ENCODE measurements at regions not wholly inside any gene's neighbourhood (a gene's known extent, or its start where the extent isn't known, plus 50 kb on each side); places are given as distances from the start of the nearest gene placed in this dataset.

DNA sequence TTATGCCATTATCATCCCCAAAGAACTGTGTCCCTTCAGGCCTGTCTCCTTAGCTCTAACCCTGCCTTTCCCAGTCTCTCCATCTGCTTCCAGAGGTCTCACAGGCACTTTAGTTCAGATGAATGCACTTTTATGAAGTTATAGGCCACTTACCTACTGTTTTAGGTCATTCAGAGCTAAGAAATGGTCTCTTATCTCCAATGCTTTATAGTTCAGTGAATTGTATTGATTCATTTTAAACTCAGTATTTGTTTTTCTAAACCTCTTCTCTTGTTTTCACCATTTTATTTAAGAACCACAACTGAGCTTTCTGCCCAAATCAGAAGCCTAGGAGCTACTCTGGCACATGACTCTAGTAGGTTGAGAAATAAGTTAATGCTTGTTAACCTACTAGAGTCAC lies 197.5 kb upstream of the ATP2B1 start:
- H3K4me1 Mint-ChIP-seq: peaks cover 12% of the 10 kb centered on the region
- DNase-seq (ENCODE audit: low spot score in 2 of 2, unreplicated experiment in 2 of 2): no peak
- no peaks in the 10 kb centered on the region for H3K27me3 Mint-ChIP-seq (ENCODE audit: low read depth)
- TF ChIP-seq, protein P1, sequence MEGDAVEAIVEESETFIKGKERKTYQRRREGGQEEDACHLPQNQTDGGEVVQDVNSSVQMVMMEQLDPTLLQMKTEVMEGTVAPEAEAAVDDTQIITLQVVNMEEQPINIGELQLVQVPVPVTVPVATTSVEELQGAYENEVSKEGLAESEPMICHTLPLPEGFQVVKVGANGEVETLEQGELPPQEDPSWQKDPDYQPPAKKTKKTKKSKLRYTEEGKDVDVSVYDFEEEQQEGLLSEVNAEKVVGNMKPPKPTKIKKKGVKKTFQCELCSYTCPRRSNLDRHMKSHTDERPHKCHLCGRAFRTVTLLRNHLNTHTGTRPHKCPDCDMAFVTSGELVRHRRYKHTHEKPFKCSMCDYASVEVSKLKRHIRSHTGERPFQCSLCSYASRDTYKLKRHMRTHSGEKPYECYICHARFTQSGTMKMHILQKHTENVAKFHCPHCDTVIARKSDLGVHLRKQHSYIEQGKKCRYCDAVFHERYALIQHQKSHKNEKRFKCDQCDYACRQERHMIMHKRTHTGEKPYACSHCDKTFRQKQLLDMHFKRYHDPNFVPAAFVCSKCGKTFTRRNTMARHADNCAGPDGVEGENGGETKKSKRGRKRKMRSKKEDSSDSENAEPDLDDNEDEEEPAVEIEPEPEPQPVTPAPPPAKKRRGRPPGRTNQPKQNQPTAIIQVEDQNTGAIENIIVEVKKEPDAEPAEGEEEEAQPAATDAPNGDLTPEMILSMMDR (IDR thresholded peaks at IDR 0.05; ENCODE audit: unreplicated experiment): no peak
- H3K9me3 Mint-ChIP-seq: peaks cover 16% of the 10 kb centered on the region
- H3K4me3 Mint-ChIP-seq: no peak overlapping the region
- peaks cover 13% of the 10 kb centered on the region for H3K36me3 Mint-ChIP-seq
- no peak overlapping the region for H3K27ac Mint-ChIP-seq

DNA sequence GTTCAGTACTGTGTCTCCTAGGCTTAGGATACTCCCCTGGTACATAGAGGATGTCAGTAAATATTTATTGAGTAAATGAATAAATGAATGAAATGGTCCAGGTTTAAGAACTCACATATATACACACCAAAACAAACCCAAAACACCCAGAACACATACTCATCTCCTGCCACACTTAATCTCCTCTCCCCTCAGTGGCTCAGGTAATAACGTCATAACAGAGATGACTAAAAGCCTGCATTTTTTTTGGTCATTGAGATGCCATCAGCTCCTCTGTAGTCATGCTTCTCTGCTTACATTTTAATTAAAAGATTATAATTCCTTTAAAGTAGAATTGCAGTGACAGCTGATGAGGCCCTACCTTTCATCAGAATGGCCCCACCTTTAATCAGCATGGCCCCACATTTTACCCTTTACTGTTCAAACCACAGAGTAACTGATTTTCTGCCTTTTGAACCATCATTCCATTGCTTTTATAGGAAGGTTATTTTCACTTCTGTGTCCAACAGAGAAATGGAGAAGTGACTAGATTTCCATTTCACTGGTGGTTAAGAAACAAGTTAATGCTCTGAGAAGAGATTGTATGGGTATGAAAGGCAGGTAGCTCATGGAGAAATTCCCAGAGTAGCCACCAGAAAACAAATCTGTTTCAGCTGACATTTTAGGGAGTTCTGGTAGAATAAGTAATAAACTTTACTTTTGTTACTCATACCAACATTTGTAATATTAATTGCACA lies 193.4 kb upstream of the ATP2B1 start:
- Mint-ChIP-seq H3K27me3 (ENCODE audit: low read depth) (no peaks in the 10 kb centered on the region), H3K36me3 (no peaks in the 10 kb centered on the region), H3K27ac (peak overlapping the region; percentile 16), H3K4me3 (no peak overlapping the region), H3K9me3 (no peaks in the 10 kb centered on the region), H3K4me1 (peaks cover 25% of the 10 kb centered on the region)
- TF ChIP-seq, protein P1 (IDR thresholded peaks at IDR 0.05; ENCODE audit: unreplicated experiment): no peak
- no peak for DNase-seq (ENCODE audit: low spot score in 2 of 2, unreplicated experiment in 2 of 2)

DNA sequence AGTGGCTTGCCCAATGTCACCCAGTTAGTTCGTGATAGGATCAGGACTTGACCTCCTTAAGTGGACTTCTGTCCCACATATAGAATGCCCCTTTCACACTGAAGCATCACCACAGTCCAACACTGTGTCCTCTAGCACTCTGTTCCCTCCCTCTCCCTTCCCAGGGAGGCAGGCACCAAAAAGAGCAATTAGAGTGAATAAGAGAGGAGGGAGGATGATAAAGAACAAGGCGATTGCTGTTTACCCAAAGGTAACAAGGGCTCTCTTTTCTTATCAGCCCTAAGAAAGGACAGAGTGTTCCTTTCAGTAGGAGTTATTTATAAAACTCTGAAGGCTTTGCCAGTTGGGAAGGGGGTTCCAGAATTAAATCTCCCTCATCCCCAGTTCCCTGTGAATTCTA lies 192.7 kb upstream of the ATP2B1 start:
- DNase-seq (ENCODE audit: low spot score in 2 of 2, unreplicated experiment in 2 of 2): no peak
- H3K27me3 Mint-ChIP-seq (ENCODE audit: low read depth): no peaks in the 10 kb centered on the region
- H3K9me3 Mint-ChIP-seq: no peaks in the 10 kb centered on the region
- H3K4me3 Mint-ChIP-seq: no peak overlapping the region
- peak overlapping the region; percentile 48 for H3K27ac Mint-ChIP-seq
- TF ChIP-seq, protein P1 (IDR thresholded peaks at IDR 0.05; ENCODE audit: unreplicated experiment): no peak
- peaks cover 25% of the 10 kb centered on the region for H3K4me1 Mint-ChIP-seq
- H3K36me3 Mint-ChIP-seq: no peaks in the 10 kb centered on the region

DNA sequence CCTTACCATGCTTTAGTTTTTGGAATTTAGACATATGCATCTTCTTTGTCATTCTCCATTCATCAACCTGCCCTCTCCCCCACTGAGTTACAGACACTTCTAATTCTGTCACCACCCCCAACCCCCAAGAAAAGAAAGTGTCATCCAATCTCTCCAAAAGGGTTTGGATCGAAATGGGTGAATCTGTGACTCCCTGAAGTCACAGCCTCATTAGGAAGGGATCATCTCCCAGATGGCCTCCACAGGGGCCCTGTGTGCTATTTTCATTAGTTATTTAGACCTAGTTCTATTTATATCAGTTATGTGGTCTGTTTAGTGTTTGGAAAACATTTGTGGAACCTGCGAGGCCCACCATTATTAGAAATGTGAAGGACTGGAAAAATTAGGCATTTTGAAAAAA lies 191.0 kb upstream of the ATP2B1 start:
- TF ChIP-seq, protein P1 (IDR thresholded peaks at IDR 0.05; ENCODE audit: unreplicated experiment): no peak
- Mint-ChIP-seq H3K36me3 (no peaks in the 10 kb centered on the region), H3K27ac (no peak overlapping the region), H3K4me3 (no peak overlapping the region), H3K4me1 (peaks cover 27% of the 10 kb centered on the region), H3K9me3 (no peaks in the 10 kb centered on the region), H3K27me3 (ENCODE audit: low read depth) (no peaks in the 10 kb centered on the region)
- no peak for DNase-seq (ENCODE audit: low spot score in 2 of 2, unreplicated experiment in 2 of 2)

DNA sequence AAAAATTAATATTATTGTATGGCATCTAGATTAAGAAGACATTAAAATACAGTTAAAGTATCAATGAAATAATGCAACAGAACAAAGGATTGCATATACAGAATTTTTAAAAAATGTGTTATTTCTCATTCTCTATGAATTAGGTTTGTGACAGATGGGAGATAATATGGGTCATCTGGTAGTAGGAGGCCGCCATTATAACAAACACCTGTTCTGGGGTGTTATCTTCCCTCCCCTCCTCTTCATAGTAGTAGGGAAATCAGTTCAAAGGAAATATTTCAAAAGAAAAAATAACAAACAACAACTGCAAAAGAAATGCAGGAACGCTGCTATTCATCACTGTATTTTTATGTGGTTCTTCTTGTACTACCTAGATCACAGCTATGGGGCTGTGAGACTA lies 187.0 kb upstream of the ATP2B1 start:
- H3K4me3 Mint-ChIP-seq: no peak overlapping the region
- H3K36me3 Mint-ChIP-seq: peaks cover 3% of the 10 kb centered on the region
- peaks cover 20% of the 10 kb centered on the region for H3K4me1 Mint-ChIP-seq

More for the DNA sequence above, 187.0 kb upstream of the ATP2B1 start:
- Mint-ChIP-seq H3K9me3 (peaks cover 4% of the 10 kb centered on the region), H3K27me3 (ENCODE audit: low read depth) (no peaks in the 10 kb centered on the region), H3K27ac (no peak overlapping the region)
- TF ChIP-seq, protein P1 (IDR thresholded peaks at IDR 0.05; ENCODE audit: unreplicated experiment): no peak
- no peak for DNase-seq (ENCODE audit: low spot score in 2 of 2, unreplicated experiment in 2 of 2)

All from mesothelial cell of epicardium (in vitro differentiated cells).